WTC11 (cell line): ENCODE measurements at regions not wholly inside any gene's neighbourhood (a gene's known extent, or its start where the extent isn't known, plus 50 kb on each side); places are given as distances from the start of the nearest gene placed in this dataset.

ENCODE experiments used
- ATAC-seq: fragments of 200-7000 bp; cut with Tn5 transposase; 2 replicates; pipeline ENCODE4 v1.10.0; 2021; ENCODE audit warnings: mild to moderate bottlenecking, moderate library complexity
- CTCF ChIA-PET: fragments of 300-600 bp; sonication (Branson Sonifier 250); formaldehyde crosslinking; loops from one replicate; lab custom pipeline; 2021; ENCODE audit warnings: antibody characterized with exemption; lab: Charles Lee
- POLR2A ChIA-PET: fragments of 350-600 bp; sonication (Branson Sonifier 250); formaldehyde crosslinking; loops from one replicate; lab custom pipeline; 2021; ENCODE audit warnings: antibody characterized with exemption; lab: Charles Lee
- DNase-seq: peaks from one replicate; pipeline ENCODE4 v3.0.0; 2021; ENCODE audit warnings: low spot score
- H3K27ac Mint-ChIP-seq: 2 replicates; pipeline ENCODE4 v1.8.0; 2021; ENCODE audit warnings: mixed read lengths
- H3K27me3 Mint-ChIP-seq: 2 replicates; pipeline ENCODE4 v1.8.0; 2021; ENCODE audit warnings: low read depth, mild to moderate bottlenecking, moderate library complexity, mixed read lengths
- H3K36me3 Mint-ChIP-seq: 2 replicates; pipeline ENCODE4 v1.8.0; 2021; ENCODE audit warnings: mixed read lengths
- H3K4me1 Mint-ChIP-seq: 2 replicates; pipeline ENCODE4 v1.8.0; 2022; ENCODE audit warnings: mixed read lengths
- H3K4me3 Mint-ChIP-seq: 2 replicates; pipeline ENCODE4 v1.8.0; 2021; ENCODE audit warnings: mild to moderate bottlenecking, moderate library complexity, mixed read lengths
- H3K9me3 Mint-ChIP-seq: 2 replicates; pipeline ENCODE4 v1.8.0; 2021; ENCODE audit warnings: mixed read lengths
- AFF4 ChIP-seq: sonication (generic); formaldehyde crosslinking; IDR thresholded peaks from 2 replicates; pipeline ENCODE4 v1.8.1; 2023; ENCODE audit warnings: mild to moderate bottlenecking, missing genetic modification reagents, borderline replicate concordance
- CDX4 ChIP-seq: fragments of 250-450 bp; sonication (Bioruptor Pico); IDR thresholded peaks from 2 replicates; pipeline ENCODE4 v1.9.0; 2021; ENCODE audit warnings: moderate library complexity, mild to moderate bottlenecking, inconsistent platforms, borderline replicate concordance
- ELF4 ChIP-seq: sonication (generic); formaldehyde crosslinking; IDR thresholded peaks from 2 replicates; pipeline ENCODE4 v1.8.1; 2022; ENCODE audit warnings: low read depth, mild to moderate bottlenecking, moderate library complexity, missing genetic modification reagents
- EMX1 ChIP-seq: fragments of 250-450 bp; sonication (Bioruptor Pico); IDR thresholded peaks from 2 replicates; pipeline ENCODE4 v1.8.0; 2021; ENCODE audit warnings: mild to moderate bottlenecking
- ESRRA ChIP-seq: sonication (generic); formaldehyde crosslinking; IDR thresholded peaks from 2 replicates; pipeline ENCODE4 v1.8.1; 2022; ENCODE audit warnings: mild to moderate bottlenecking, missing genetic modification reagents, borderline replicate concordance
- ETV6 ChIP-seq: sonication (generic); formaldehyde crosslinking; IDR thresholded peaks from 2 replicates; pipeline ENCODE4 v1.8.1; 2022; ENCODE audit warnings: mild to moderate bottlenecking, missing genetic modification reagents
- FOXP1 ChIP-seq: sonication (generic); formaldehyde crosslinking; IDR thresholded peaks from 2 replicates; pipeline ENCODE4 v1.8.0; 2022; ENCODE audit warnings: missing genetic modification reagents, mild to moderate bottlenecking, moderate library complexity, borderline replicate concordance
- GABPB1 ChIP-seq: sonication (generic); formaldehyde crosslinking; IDR thresholded peaks from 2 replicates; pipeline ENCODE4 v1.8.1; 2023; ENCODE audit warnings: mild to moderate bottlenecking, missing genetic modification reagents
- HMGA2 ChIP-seq: fragments of 250-450 bp; sonication (Bioruptor Pico); IDR thresholded peaks from 2 replicates; pipeline ENCODE4 v1.4.0; 2021; ENCODE audit warnings: mild to moderate bottlenecking, moderate library complexity
- IRF1 ChIP-seq: sonication (generic); formaldehyde crosslinking; IDR thresholded peaks from 2 replicates; pipeline ENCODE4 v1.8.0; 2023; ENCODE audit warnings: missing genetic modification reagents
- JUN ChIP-seq: sonication (generic); formaldehyde crosslinking; IDR thresholded peaks from 2 replicates; pipeline ENCODE4 v1.8.0; 2023; ENCODE audit warnings: mild to moderate bottlenecking, missing genetic modification reagents
- KAT7 ChIP-seq: sonication (generic); formaldehyde crosslinking; IDR thresholded peaks from 2 replicates; pipeline ENCODE4 v1.8.1; 2023; ENCODE audit warnings: missing genetic modification reagents, mild to moderate bottlenecking, borderline replicate concordance
- MAX ChIP-seq: sonication (generic); formaldehyde crosslinking; IDR thresholded peaks from 2 replicates; pipeline ENCODE4 v1.8.0; 2022; ENCODE audit warnings: mild to moderate bottlenecking, missing genetic modification reagents
- RORB ChIP-seq: fragments of 250-450 bp; sonication (Bioruptor Pico); IDR thresholded peaks from 2 replicates; pipeline ENCODE4 v1.9.0; 2021; ENCODE audit warnings: mild to moderate bottlenecking
- TCF7 ChIP-seq: sonication (generic); formaldehyde crosslinking; IDR thresholded peaks from 2 replicates; pipeline ENCODE4 v1.8.0; 2022; ENCODE audit warnings: mild to moderate bottlenecking, low read depth, missing genetic modification reagents, moderate library complexity
- TEAD1 ChIP-seq: sonication (generic); formaldehyde crosslinking; IDR thresholded peaks from 2 replicates; pipeline ENCODE4 v1.8.0; 2022; ENCODE audit warnings: mild to moderate bottlenecking, missing genetic modification reagents
- TP53 ChIP-seq: sonication (generic); formaldehyde crosslinking; IDR thresholded peaks from 2 replicates; pipeline ENCODE4 v1.8.1; 2023; ENCODE audit warnings: mild to moderate bottlenecking, missing genetic modification reagents
- ZBTB21 ChIP-seq: sonication (generic); formaldehyde crosslinking; IDR thresholded peaks from 2 replicates; pipeline ENCODE4 v1.8.1; 2023; ENCODE audit warnings: mild to moderate bottlenecking, missing genetic modification reagents, borderline replicate concordance
- ZNF416 ChIP-seq: fragments of 250-450 bp; sonication (Bioruptor Pico); IDR thresholded peaks from 2 replicates; pipeline ENCODE4 v1.9.0; 2021; ENCODE audit warnings: mild to moderate bottlenecking, inconsistent platforms
- ZNF423 ChIP-seq: fragments of 250-450 bp; sonication (Bioruptor Pico); IDR thresholded peaks from 2 replicates; pipeline ENCODE4 v2.1.2; 2022; ENCODE audit warnings: mild to moderate bottlenecking, moderate library complexity
- TF ChIP-seq, protein P1 (sequence below): sonication (generic); formaldehyde crosslinking; IDR thresholded peaks from 2 replicates; pipeline ENCODE4 v1.8.1; 2022; ENCODE audit warnings: mild to moderate bottlenecking, missing genetic modification reagents, moderate library complexity, borderline replicate concordance
- TF ChIP-seq, protein P2 (sequence below): fragments of 250-450 bp; sonication (Bioruptor Pico); IDR thresholded peaks from 2 replicates; pipeline ENCODE4 v1.9.0; 2021; ENCODE audit warnings: mild to moderate bottlenecking, borderline replicate concordance
- TF ChIP-seq, protein P3 (sequence below): fragments of 200-600 bp; IDR thresholded peaks from 2 replicates; pipeline ENCODE4 v1.8.0; 2022; ENCODE audit warnings: antibody characterized with exemption
- TF ChIP-seq, protein P4 (sequence below): fragments of 250-450 bp; sonication (Bioruptor Pico); IDR thresholded peaks from 2 replicates; pipeline ENCODE4 v1.9.0; 2021; ENCODE audit warnings: mild to moderate bottlenecking

DNA sequence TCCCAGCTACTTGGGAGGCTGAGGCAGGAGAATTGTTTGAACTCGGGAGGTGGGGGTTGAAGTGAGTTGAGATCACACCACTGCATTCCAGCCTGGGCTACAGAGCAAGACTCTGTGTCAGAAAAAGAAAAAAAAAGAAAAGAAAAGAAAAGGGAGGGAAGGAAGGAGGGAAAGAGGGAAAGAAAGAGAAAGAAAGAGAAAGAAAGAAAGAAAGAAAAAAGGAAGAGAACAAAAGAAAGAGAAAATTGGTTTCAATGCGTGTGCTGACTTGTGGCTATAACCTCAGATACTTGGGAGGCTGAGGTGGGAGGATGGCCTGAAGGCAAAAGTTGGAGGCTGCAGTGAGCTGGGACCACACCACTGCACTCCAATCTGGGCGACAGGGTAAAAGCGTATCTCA is 128.4 kb upstream of the TBX3 start (continued):
- TF ChIP-seq EMX1 = no peak
- no peak for TF ChIP-seq TP53 (CRISPR knock-in tag)
- no peak for TF ChIP-seq ELF4 (CRISPR knock-in tag)
- no peak for TF ChIP-seq RORB (CRISPR knock-in tag)
- TF ChIP-seq KAT7 (CRISPR knock-in tag) = no peak

- TF ChIP-seq ETV6 (no peak), MAX (no peak), AFF4 (CRISPR knock-in tag) (no peak), CDX4 (CRISPR knock-in tag) (no peak), TCF7 (CRISPR knock-in tag) (no peak), ZNF416 (no peak), GABPB1 (CRISPR knock-in tag) (no peak), HMGA2 (no peak), FOXP1 (CRISPR knock-in tag) (no peak), ZNF423 (CRISPR knock-in tag) (no peak), ZBTB21 (CRISPR knock-in tag) (no peak), JUN (CRISPR knock-in tag) (no peak), ESRRA (CRISPR knock-in tag) (no peak), TEAD1 (CRISPR knock-in tag) (no peak), IRF1 (no peak)
- TF ChIP-seq, protein P1, sequence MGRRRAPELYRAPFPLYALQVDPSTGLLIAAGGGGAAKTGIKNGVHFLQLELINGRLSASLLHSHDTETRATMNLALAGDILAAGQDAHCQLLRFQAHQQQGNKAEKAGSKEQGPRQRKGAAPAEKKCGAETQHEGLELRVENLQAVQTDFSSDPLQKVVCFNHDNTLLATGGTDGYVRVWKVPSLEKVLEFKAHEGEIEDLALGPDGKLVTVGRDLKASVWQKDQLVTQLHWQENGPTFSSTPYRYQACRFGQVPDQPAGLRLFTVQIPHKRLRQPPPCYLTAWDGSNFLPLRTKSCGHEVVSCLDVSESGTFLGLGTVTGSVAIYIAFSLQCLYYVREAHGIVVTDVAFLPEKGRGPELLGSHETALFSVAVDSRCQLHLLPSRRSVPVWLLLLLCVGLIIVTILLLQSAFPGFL (CRISPR knock-in tag) = no peak
- TF ChIP-seq, protein P2, sequence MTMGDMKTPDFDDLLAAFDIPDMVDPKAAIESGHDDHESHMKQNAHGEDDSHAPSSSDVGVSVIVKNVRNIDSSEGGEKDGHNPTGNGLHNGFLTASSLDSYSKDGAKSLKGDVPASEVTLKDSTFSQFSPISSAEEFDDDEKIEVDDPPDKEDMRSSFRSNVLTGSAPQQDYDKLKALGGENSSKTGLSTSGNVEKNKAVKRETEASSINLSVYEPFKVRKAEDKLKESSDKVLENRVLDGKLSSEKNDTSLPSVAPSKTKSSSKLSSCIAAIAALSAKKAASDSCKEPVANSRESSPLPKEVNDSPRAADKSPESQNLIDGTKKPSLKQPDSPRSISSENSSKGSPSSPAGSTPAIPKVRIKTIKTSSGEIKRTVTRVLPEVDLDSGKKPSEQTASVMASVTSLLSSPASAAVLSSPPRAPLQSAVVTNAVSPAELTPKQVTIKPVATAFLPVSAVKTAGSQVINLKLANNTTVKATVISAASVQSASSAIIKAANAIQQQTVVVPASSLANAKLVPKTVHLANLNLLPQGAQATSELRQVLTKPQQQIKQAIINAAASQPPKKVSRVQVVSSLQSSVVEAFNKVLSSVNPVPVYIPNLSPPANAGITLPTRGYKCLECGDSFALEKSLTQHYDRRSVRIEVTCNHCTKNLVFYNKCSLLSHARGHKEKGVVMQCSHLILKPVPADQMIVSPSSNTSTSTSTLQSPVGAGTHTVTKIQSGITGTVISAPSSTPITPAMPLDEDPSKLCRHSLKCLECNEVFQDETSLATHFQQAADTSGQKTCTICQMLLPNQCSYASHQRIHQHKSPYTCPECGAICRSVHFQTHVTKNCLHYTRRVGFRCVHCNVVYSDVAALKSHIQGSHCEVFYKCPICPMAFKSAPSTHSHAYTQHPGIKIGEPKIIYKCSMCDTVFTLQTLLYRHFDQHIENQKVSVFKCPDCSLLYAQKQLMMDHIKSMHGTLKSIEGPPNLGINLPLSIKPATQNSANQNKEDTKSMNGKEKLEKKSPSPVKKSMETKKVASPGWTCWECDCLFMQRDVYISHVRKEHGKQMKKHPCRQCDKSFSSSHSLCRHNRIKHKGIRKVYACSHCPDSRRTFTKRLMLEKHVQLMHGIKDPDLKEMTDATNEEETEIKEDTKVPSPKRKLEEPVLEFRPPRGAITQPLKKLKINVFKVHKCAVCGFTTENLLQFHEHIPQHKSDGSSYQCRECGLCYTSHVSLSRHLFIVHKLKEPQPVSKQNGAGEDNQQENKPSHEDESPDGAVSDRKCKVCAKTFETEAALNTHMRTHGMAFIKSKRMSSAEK (CRISPR knock-in tag) = no peak
- TF ChIP-seq, protein P3, sequence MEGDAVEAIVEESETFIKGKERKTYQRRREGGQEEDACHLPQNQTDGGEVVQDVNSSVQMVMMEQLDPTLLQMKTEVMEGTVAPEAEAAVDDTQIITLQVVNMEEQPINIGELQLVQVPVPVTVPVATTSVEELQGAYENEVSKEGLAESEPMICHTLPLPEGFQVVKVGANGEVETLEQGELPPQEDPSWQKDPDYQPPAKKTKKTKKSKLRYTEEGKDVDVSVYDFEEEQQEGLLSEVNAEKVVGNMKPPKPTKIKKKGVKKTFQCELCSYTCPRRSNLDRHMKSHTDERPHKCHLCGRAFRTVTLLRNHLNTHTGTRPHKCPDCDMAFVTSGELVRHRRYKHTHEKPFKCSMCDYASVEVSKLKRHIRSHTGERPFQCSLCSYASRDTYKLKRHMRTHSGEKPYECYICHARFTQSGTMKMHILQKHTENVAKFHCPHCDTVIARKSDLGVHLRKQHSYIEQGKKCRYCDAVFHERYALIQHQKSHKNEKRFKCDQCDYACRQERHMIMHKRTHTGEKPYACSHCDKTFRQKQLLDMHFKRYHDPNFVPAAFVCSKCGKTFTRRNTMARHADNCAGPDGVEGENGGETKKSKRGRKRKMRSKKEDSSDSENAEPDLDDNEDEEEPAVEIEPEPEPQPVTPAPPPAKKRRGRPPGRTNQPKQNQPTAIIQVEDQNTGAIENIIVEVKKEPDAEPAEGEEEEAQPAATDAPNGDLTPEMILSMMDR = no peak
- TF ChIP-seq, protein P4, sequence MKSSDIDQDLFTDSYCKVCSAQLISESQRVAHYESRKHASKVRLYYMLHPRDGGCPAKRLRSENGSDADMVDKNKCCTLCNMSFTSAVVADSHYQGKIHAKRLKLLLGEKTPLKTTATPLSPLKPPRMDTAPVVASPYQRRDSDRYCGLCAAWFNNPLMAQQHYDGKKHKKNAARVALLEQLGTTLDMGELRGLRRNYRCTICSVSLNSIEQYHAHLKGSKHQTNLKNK (CRISPR knock-in tag) = no peak
- POLR2A ChIA-PET = no interaction called here
- DNase-seq (no peak), ATAC-seq (no peak)
- CTCF ChIA-PET = no interaction called here
- H3K36me3 Mint-ChIP-seq = no peaks in the 10 kb centered on the region
- no peaks in the 10 kb centered on the region for H3K9me3 Mint-ChIP-seq
- H3K4me1 Mint-ChIP-seq = peaks cover 15% of the 10 kb centered on the region
- H3K27me3 Mint-ChIP-seq = no peaks in the 10 kb centered on the region; the same call in 1 of the 2 replicates
- H3K4me3 Mint-ChIP-seq = no peak overlapping the region
- H3K27ac Mint-ChIP-seq = no peak overlapping the region
These were observed 125.1 kb upstream of the TBX3 start for GRCh38 chr12:114809097-114809496.
